ENCODE measurements at regions not wholly inside any gene's neighbourhood (a gene's known extent, or its start where the extent isn't known, plus 50 kb on each side); places are given as distances from the start of the nearest gene placed in this dataset.

- no peak overlapping the region for H2AFZ ChIP-seq (ENCODE audit: insufficient read depth, low read length, poor library complexity)
- H3K18ac ChIP-seq (ENCODE audit: low read length) = no peak overlapping the region
- DNase-seq = no peak
- no peak overlapping the region for H2BK120ac ChIP-seq (ENCODE audit: insufficient read depth, low read length, poor library complexity)
- H2BK12ac ChIP-seq (ENCODE audit: low read length) = no peak overlapping the region
- no peak overlapping the region for H2AK5ac ChIP-seq (ENCODE audit: low read length)
- no peaks in the 10 kb centered on the region for H3K36me3 ChIP-seq (ENCODE audit: control insufficient read depth in 1 of 2, insufficient read depth in 2 of 2, low read length in 2 of 2)
- H3K4me1 ChIP-seq (ENCODE audit: control insufficient read depth in 1 of 2, insufficient read depth in 2 of 2, low read length in 2 of 2) = peaks cover 4% of the 10 kb centered on the region in 2 experiments
- no peaks in the 10 kb centered on the region for H3K27me3 ChIP-seq (ENCODE audit: insufficient read depth, low read length)
- no peak overlapping the region for H3K23ac ChIP-seq (ENCODE audit: low read length)
- H3K4ac ChIP-seq (ENCODE audit: low read depth, low read length) = no peak overlapping the region
- H3K9me3 ChIP-seq (ENCODE audit: insufficient read depth, low read depth, low read length) = no peaks in the 10 kb centered on the region
- H3K9ac ChIP-seq (ENCODE audit: low read length) = no peak overlapping the region
- H3K4me2 ChIP-seq (ENCODE audit: low read length) = no peak overlapping the region
- H3K4me3 ChIP-seq (ENCODE audit: low read depth, low read length) = no peak overlapping the region
- H3K14ac ChIP-seq (ENCODE audit: low read length) = no peak overlapping the region
- H3K79me2 ChIP-seq (ENCODE audit: control insufficient read depth, insufficient read depth, low read length, poor library complexity) = no peaks in the 10 kb centered on the region
- no peak overlapping the region for H4K12ac ChIP-seq (ENCODE audit: low read depth, low read length)
- no peak overlapping the region for H3K27ac ChIP-seq (ENCODE audit: low read depth, low read length)
- H2BK5ac ChIP-seq (ENCODE audit: low read depth, low read length, poor library complexity) = no peak overlapping the region
- no peak overlapping the region for H4K8ac ChIP-seq (ENCODE audit: low read depth, low read length)
- peaks cover 7% of the 10 kb centered on the region for H3K79me1 ChIP-seq (ENCODE audit: low read length)
- H4K91ac ChIP-seq (ENCODE audit: low read depth, low read length) = no peak overlapping the region
These were observed 243.2 kb upstream of the KCNH7 start for GRCh38 chr2:163081754-163082153.

GRCh38 chr2:163077241-163077640 is 238.7 kb upstream of the KCNH7 start:
- Histone ChIP-seq H2AK5ac (ENCODE audit: low read length) (no peak overlapping the region), H3K27ac (ENCODE audit: low read depth, low read length) (no peak overlapping the region), H4K91ac (ENCODE audit: low read depth, low read length) (no peak overlapping the region), H3K4me1 (ENCODE audit: control insufficient read depth in 1 of 2, insufficient read depth in 2 of 2, low read length in 2 of 2) (no peaks in the 10 kb centered on the region), H2BK120ac (ENCODE audit: insufficient read depth, low read length, poor library complexity) (no peak overlapping the region), H2AFZ (ENCODE audit: insufficient read depth, low read length, poor library complexity) (no peak overlapping the region), H3K18ac (ENCODE audit: low read length) (no peak overlapping the region), H3K9me3 (ENCODE audit: insufficient read depth, low read depth, low read length) (peaks cover 1% of the 10 kb centered on the region), H3K79me2 (ENCODE audit: control insufficient read depth, insufficient read depth, low read length, poor library complexity) (no peaks in the 10 kb centered on the region), H3K79me1 (ENCODE audit: low read length) (no peaks in the 10 kb centered on the region), H3K27me3 (ENCODE audit: insufficient read depth, low read length) (no peaks in the 10 kb centered on the region), H4K12ac (ENCODE audit: low read depth, low read length) (no peak overlapping the region), H2BK5ac (ENCODE audit: low read depth, low read length, poor library complexity) (no peak overlapping the region), H2BK12ac (ENCODE audit: low read length) (no peak overlapping the region), H3K4ac (ENCODE audit: low read depth, low read length) (no peak overlapping the region), H4K8ac (ENCODE audit: low read depth, low read length) (no peak overlapping the region), H3K14ac (ENCODE audit: low read length) (no peak overlapping the region), H3K36me3 (ENCODE audit: control insufficient read depth in 1 of 2, insufficient read depth in 2 of 2, low read length in 2 of 2) (no peaks in the 10 kb centered on the region), H3K4me2 (ENCODE audit: low read length) (no peak overlapping the region), H3K23ac (ENCODE audit: low read length) (no peak overlapping the region), H3K9ac (ENCODE audit: low read length) (no peak overlapping the region), H3K4me3 (ENCODE audit: low read depth, low read length) (no peak overlapping the region)
- no CpG with 5 or more reads among the region's 1 CpG for WGBS (ENCODE audit: extremely low coverage, insufficient coverage, insufficient read length)
- DNase-seq = no peak

- no peak overlapping the region for H4K91ac ChIP-seq (ENCODE audit: low read depth, low read length)
- no peak overlapping the region for H4K12ac ChIP-seq (ENCODE audit: low read depth, low read length)
- no peak overlapping the region for H3K18ac ChIP-seq (ENCODE audit: low read length)
- H3K79me2 ChIP-seq (ENCODE audit: control insufficient read depth, insufficient read depth, low read length, poor library complexity) = no peaks in the 10 kb centered on the region
- DNase-seq = no peak
- H3K4me3 ChIP-seq (ENCODE audit: low read depth, low read length) = no peak overlapping the region
- no peak overlapping the region for H2AFZ ChIP-seq (ENCODE audit: insufficient read depth, low read length, poor library complexity)
- no peak overlapping the region for H3K14ac ChIP-seq (ENCODE audit: low read length)
- H3K4me2 ChIP-seq (ENCODE audit: low read length) = no peak overlapping the region
- H3K27me3 ChIP-seq (ENCODE audit: insufficient read depth, low read length) = no peaks in the 10 kb centered on the region
- H3K4me1 ChIP-seq (ENCODE audit: control insufficient read depth in 1 of 2, insufficient read depth in 2 of 2, low read length in 2 of 2) = no peaks in the 10 kb centered on the region
- H3K23ac ChIP-seq (ENCODE audit: low read length) = no peak overlapping the region
- H2BK120ac ChIP-seq (ENCODE audit: insufficient read depth, low read length, poor library complexity) = no peak overlapping the region
- no peak overlapping the region for H3K4ac ChIP-seq (ENCODE audit: low read depth, low read length)
- H3K9me3 ChIP-seq (ENCODE audit: insufficient read depth, low read depth, low read length) = no peaks in the 10 kb centered on the region
- H2AK5ac ChIP-seq (ENCODE audit: low read length) = no peak overlapping the region
- H3K79me1 ChIP-seq (ENCODE audit: low read length) = no peaks in the 10 kb centered on the region
- H2BK12ac ChIP-seq (ENCODE audit: low read length) = no peak overlapping the region
- no peak overlapping the region for H2BK5ac ChIP-seq (ENCODE audit: low read depth, low read length, poor library complexity)
- H3K9ac ChIP-seq (ENCODE audit: low read length) = no peak overlapping the region
- no peak overlapping the region for H4K8ac ChIP-seq (ENCODE audit: low read depth, low read length)
- H3K36me3 ChIP-seq (ENCODE audit: control insufficient read depth in 1 of 2, insufficient read depth in 2 of 2, low read length in 2 of 2) = no peaks in the 10 kb centered on the region
- no peak overlapping the region for H3K27ac ChIP-seq (ENCODE audit: low read depth, low read length)
These were observed 227.5 kb upstream of the KCNH7 start for GRCh38 chr2:163066085-163066484.

- Histone ChIP-seq H2BK5ac (ENCODE audit: low read depth, low read length, poor library complexity) (no peak overlapping the region), H4K91ac (ENCODE audit: low read depth, low read length) (no peak overlapping the region), H2AK5ac (ENCODE audit: low read length) (no peak overlapping the region), H3K23ac (ENCODE audit: low read length) (no peak overlapping the region), H4K12ac (ENCODE audit: low read depth, low read length) (no peak overlapping the region), H3K9ac (ENCODE audit: low read length) (no peak overlapping the region), H2BK12ac (ENCODE audit: low read length) (no peak overlapping the region), H3K9me3 (ENCODE audit: insufficient read depth, low read depth, low read length) (no peaks in the 10 kb centered on the region), H3K27ac (ENCODE audit: low read depth, low read length) (no peak overlapping the region), H3K36me3 (ENCODE audit: control insufficient read depth in 1 of 2, insufficient read depth in 2 of 2, low read length in 2 of 2) (no peaks in the 10 kb centered on the region), H3K14ac (ENCODE audit: low read length) (no peak overlapping the region), H2AFZ (ENCODE audit: insufficient read depth, low read length, poor library complexity) (no peak overlapping the region), H3K4me2 (ENCODE audit: low read length) (no peak overlapping the region), H3K4ac (ENCODE audit: low read depth, low read length) (no peak overlapping the region), H3K79me2 (ENCODE audit: control insufficient read depth, insufficient read depth, low read length, poor library complexity) (no peaks in the 10 kb centered on the region), H3K4me1 (ENCODE audit: control insufficient read depth in 1 of 2, insufficient read depth in 2 of 2, low read length in 2 of 2) (no peaks in the 10 kb centered on the region), H3K4me3 (ENCODE audit: low read depth, low read length) (no peak overlapping the region), H4K8ac (ENCODE audit: low read depth, low read length) (no peak overlapping the region), H2BK120ac (ENCODE audit: insufficient read depth, low read length, poor library complexity) (no peak overlapping the region), H3K79me1 (ENCODE audit: low read length) (no peaks in the 10 kb centered on the region), H3K18ac (ENCODE audit: low read length) (no peak overlapping the region), H3K27me3 (ENCODE audit: insufficient read depth, low read length) (no peaks in the 10 kb centered on the region)
- WGBS (ENCODE audit: extremely low coverage, insufficient coverage, insufficient read length) = no CpG with 5 or more reads among the region's 3 CpGs
- DNase-seq = no peak
These were observed 224.0 kb upstream of the KCNH7 start for GRCh38 chr2:163062524-163062923.

- Histone ChIP-seq H3K14ac (ENCODE audit: low read length) (no peak overlapping the region), H3K4ac (ENCODE audit: low read depth, low read length) (no peak overlapping the region), H3K4me2 (ENCODE audit: low read length) (no peak overlapping the region), H2BK12ac (ENCODE audit: low read length) (no peak overlapping the region), H4K91ac (ENCODE audit: low read depth, low read length) (no peak overlapping the region), H2BK120ac (ENCODE audit: insufficient read depth, low read length, poor library complexity) (no peak overlapping the region), H3K79me1 (ENCODE audit: low read length) (no peaks in the 10 kb centered on the region), H4K12ac (ENCODE audit: low read depth, low read length) (no peak overlapping the region), H3K4me3 (ENCODE audit: low read depth, low read length) (no peak overlapping the region), H3K9ac (ENCODE audit: low read length) (no peak overlapping the region), H4K8ac (ENCODE audit: low read depth, low read length) (no peak overlapping the region), H3K9me3 (ENCODE audit: insufficient read depth, low read depth, low read length) (no peaks in the 10 kb centered on the region), H3K79me2 (ENCODE audit: control insufficient read depth, insufficient read depth, low read length, poor library complexity) (no peaks in the 10 kb centered on the region), H3K27ac (ENCODE audit: low read depth, low read length) (no peak overlapping the region), H3K18ac (ENCODE audit: low read length) (no peak overlapping the region), H2BK5ac (ENCODE audit: low read depth, low read length, poor library complexity) (no peak overlapping the region), H3K27me3 (ENCODE audit: insufficient read depth, low read length) (no peaks in the 10 kb centered on the region), H2AK5ac (ENCODE audit: low read length) (no peak overlapping the region), H3K4me1 (ENCODE audit: control insufficient read depth in 1 of 2, insufficient read depth in 2 of 2, low read length in 2 of 2) (no peaks in the 10 kb centered on the region), H3K23ac (ENCODE audit: low read length) (no peak overlapping the region), H2AFZ (ENCODE audit: insufficient read depth, low read length, poor library complexity) (no peak overlapping the region), H3K36me3 (ENCODE audit: control insufficient read depth in 1 of 2, insufficient read depth in 2 of 2, low read length in 2 of 2) (no peaks in the 10 kb centered on the region)
- WGBS (ENCODE audit: extremely low coverage, insufficient coverage, insufficient read length) = no CpG with 5 or more reads among the region's 2 CpGs
- DNase-seq = no peak
These were observed 208.0 kb upstream of the KCNH7 start for GRCh38 chr2:163046615-163047014.
